ENCODE measurements at regions not wholly inside any gene's neighbourhood (a gene's known extent, or its start where the extent isn't known, plus 50 kb on each side); places are given as distances from the start of the nearest gene placed in this dataset.

DNA sequence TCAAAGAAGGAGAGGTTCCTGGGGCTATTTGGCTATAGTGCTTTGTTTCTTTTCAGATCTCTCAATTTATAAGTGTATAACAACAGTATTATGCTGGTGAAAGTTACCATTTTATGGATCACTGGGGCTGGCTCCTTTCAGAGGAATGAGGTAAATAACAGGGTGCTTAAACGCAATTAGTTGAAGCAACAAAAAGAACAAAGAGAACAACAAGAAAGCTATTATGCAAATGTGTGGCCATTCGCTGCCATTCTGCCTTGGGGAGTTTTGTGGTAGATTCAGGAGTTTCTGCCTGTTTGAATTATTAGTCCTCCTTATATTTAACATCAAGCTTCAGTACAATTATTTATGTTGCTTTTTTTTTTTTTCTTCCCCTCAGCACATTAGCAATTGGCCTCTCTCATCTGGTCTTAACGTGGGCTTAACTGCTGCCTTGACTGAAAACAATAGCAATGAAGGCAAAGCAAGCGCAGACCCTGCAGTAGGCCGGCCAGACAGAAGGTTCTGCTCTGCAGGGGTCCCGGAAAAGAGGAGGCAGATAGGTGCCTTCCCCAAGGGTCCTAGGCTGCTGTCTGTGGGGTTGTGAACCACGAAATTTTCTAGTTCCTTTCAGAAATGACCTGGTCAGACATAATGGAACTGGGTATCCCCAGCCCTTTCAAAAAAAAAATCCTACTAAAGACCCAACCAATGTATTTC is 339.9 kb upstream of the PODXL start:
- no peak for DNase-seq

DNA sequence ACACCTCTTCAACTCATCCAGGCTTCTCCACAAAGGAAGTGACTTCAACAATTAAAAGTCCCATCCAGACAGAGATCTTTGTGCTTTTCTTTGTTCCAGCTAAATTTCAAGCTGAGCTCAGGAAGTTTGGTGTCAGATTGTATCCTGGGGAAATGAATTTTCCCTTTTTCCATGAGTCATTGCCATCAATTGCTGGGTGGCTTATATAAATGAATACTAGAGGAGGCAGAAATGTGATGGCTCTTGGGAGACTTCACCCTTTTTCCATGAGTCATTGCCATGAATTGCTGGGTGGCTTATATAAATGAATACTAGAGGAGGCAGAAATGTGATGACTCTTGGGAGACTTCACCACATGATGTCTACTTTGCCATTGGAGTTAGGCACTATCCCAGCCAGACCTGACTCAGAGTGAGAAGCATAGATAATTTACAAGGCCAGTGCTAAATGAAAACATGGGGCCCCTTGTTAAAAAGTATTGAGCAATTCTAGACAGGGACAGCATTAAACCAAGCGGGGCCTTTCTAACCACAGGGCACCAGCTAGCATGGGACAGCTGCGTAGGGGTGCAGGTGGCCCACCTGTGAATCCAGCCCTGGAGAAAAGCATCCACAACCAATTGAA is 339.2 kb upstream of the PODXL start:
- no peak for DNase-seq

DNA sequence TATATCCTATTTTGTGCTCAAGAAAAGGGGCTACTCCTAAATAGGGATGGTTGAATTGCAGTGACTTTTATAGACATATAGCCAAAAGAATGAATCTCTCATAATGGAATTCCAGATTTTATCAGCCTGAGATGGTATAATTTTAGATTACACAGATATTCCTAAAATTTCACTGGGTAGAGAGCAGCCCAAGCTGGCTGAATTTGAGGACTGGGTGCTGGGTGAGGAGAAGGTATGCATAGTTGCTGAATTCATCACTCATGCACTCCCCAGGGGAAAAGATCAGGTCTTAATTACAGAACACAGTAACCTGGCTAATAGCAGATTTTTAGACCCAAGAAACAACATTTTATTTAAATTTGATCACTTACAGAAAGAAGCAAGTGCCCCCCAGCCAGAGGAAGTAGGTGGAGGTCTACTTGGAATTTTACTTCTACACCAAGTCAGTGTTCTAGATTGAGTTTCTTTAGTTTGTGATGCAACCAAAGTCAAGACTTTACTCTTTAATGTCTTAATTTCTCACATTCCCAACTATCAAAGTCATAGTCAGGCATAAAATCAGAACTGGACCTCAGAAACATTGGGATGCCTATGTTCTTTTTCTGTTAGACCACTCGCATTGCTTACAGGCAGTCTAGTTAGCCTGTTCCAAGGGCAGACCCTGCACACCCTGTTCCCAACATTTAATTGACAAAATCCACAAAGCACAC is 337.4 kb upstream of the PODXL start:
- DNase-seq = no peak

DNA sequence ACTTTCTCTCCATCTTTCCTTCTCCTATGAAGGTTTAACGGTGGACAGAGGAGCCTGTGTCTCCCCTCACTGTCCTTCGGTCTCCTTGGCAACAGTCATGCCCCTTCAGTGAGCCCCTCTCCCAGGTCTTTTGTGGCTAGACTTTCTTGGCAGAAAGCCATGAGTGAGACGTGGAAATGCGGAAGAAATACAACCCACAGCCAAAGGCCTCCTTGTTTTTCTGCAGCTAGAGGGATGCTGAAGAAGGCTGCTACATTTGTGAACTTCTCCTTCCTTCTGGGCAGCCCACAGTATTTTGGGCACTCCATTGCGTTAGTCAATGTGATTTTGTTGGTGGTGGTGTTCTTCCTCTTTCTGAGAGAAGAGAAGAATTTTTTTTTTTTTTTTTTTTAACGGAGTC is 333.7 kb upstream of the PODXL start:
- no peak for DNase-seq

DNA sequence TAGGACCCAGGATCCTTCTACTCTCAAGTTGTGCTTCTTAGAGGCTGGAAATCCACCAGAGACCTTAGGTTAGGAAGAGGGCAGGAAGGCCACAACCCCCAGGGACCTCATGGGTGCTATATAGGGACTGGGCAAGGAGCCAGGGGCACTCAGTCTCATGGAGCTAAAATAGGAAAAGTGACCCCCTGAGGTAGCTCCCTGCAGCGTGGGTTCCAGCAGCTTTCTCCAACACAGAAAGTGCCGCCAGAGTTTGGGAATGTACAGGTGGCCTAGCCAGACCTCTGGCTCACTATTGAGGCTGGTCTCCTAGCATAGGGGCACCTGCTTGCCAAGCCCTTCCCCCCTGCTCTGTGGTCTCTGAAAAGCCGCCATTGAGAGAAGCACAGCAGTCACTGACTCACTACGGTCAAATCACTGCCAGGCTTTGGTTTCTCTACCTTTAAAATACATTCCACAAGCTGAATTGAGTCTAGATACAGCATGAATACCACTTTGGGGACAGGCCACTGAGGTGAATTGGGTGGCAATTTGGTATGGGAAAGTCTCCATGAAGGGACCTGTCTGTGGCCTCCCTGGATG is 333.2 kb upstream of the PODXL start:
- no peak for DNase-seq

DNA sequence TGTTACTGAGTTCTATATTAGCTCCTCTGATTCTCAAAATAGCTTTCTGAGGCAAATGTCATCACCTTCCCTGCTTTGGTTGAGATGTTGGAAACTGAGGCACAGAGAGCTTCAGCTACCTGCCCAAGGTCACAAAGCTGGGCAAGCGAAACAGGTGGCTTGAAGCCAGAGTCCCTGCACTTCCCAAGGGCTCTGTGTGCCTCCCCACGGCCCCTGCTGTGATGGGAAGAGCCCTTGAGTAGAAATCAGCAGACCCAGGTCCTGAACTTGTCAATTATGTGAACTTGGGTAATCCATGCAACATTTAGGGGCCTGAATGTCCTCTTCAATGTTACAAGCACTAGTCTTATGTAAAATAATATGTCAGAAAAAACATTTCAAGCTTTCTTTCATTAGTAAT is 327.3 kb upstream of the PODXL start:
- DNase-seq = no peak

DNA sequence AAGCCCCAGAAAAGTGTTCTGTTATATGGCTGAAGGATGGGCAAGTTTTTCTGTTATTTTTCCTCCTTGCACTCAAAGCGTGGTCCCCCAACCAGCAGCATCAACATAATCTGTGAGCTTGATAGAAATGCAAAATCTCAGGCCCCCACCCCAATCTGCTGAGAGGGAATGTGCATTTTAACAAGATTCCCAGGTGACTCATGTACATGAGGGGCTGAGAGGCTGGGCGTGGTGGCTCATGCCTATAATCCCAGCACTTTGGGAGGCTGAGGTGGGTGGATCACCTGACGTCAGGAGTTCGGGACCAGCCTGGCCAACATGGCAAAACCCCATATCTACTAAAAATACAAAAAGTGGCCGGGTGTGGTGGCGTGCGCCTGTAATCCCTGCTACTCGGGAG is 326.8 kb upstream of the PODXL start:
- DNase-seq = no peak

DNA sequence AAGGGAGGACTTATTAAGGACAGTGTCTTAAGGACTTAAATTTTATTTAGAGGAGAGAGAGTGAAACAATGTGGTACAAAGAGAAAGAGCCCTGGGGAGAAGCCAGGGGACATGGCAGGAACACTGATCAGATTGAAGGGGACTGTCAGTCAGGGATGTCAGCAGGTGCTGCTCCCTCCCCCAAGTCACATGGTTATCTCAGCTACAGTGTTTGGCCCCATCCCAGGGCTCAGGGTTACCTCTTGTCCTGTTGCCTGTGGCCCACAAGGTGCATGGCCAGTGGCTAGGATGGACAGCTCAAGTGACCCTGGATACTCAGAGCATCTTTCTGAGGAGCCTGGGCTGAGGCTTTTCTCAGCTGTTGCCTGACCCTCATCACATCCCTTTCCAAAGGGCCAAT is 325.9 kb upstream of the PODXL start:
- no peak for DNase-seq

DNA sequence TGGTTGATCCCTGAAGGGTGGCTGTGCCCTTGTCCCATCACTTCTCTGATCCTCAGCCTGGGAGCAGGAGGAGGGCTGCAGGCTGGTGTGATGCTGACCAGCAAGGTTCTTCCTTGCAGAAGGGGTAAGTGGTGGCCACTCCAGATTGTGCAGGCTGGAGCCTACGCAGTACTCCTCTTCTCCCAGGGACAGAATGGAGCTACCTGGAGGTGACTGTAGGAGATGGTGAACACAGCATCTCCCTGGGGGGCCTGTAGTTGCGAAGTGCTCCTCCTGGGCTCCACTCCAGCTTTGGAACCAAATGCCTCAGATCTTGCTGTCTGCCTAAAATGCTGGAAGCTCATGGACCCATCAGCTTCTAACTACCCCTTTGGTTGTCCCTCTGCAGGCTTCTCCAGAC is 323.6 kb upstream of the PODXL start:
- DNase-seq = no peak

DNA sequence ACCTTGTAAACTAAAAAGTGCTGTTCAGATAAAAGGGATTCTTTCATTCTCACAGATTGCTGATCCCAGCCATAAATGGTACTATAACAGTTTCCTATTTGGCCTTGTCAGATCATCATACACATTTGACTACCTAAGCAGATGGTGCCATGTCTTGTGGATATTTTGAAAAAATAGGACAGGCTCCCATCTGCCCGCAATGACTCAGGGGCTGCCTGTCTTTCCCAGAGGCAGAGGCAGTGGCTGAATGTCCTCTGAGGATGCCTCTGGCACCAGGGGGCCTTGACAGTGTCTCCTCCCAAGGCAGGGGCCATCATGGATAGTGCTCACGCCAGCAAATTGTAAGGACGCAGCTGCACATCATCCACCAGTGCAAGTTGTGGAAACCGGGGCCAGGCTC is 323.0 kb upstream of the PODXL start:
- DNase-seq = no peak

DNA sequence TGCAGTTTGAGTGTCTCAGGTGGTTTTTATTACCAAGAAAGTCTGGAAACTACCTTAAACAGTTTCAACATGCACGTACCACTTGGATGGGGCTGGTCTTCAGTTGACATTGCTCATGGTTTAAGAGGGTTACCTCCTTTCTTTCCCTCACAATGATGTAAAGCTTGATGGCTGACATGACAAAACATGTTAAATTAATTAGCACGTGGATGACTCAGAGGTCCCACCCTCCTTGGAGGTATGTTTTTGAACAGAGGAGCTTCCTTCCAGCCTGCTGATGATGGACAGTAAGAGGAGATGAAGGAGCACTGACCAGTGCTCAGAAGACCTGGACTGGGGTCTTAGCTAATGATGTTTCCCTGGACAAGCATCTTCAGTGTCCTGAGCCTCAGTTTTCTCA is 322.3 kb upstream of the PODXL start:
- DNase-seq = no peak

DNA sequence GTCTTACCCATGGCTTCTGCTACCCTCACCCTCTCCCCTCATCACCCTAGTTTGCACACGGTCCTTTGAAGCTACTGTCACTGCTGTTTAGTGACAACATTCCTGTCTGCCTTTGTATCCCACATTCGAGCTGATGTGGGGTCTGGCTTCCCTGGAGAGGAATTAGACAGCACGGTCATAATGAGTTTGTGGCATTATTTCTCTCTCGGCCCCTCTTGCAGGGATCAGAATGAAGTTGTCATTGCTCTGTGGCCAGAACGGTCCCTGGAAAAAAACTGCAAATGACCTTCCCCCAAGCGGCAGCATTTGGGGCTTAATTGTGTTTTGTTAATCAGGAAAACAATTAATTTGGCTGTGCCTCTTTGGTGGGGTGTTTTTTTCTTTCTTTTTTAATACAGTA is 317.2 kb upstream of the PODXL start:
- DNase-seq = no peak

DNA sequence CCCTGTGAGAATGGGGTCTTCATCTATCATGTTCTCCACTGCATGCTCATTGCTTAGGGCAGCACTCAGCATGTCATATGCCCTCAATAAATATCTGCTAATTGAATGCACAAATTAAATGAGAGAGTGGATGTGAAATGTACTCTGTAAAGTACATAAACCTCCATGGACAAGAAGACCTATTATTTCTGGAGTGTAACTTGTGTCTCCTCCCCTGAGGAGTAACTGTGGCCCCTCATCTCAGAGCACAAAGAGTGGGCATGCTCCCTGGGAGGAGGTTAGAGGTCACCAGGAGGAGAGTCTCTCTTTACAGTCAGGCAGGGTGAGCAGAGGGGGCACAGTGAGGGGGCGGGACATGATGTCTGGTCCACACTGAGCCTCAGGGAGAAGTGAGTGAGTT is 313.6 kb upstream of the PODXL start:
- no peak for DNase-seq

DNA sequence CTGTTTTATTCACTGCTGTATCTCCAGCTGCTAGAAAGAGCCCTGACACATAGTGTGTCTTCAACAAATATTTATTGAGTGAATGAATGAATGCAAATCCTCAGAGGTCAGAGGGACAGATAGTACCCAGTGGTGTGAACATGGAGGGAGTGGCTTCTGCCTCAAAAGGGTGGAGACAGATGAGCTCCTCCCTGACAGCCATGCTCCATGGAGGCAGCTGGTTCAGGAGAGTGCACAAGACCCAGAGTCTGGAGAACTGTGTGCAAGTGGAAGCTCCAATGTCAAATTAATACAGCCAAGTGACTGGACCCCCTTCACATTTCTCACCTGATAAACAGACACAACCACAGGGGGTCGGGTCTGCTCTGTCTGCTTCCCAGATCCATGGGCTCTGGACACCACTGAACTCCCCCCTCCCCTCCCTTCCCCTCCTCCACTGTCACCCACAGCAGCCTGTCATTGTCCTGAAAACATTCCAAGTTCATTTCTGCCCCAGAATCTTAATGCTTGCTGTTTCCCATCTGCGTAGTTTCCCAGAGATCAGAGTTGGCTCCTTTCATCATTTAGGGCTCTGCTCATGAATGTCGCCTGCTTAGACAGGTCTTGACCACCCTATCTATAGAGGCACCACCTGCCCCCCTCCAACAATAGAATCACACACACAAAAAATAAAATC is 312.9 kb upstream of the PODXL start:
- no peak for DNase-seq

DNA sequence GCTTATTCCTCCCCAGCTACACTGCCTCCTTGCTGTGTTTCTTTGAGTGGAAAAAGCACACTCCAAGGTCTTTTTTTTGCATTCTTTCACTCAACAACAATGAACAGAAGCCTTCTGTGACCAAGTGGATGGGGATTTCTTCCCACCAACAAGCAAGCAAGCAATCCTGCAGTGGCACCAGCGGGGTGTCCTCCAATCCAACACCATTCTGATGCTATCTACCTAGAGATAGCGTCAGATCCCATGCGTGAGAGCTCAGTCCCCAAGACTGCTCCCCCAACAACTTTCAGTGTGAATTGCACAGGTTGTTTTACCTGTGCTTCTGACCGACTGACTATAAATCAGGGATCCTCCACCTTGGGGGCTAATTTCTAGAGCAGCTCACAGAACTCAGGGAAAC is 311.0 kb upstream of the PODXL start:
- no peak for DNase-seq

DNA sequence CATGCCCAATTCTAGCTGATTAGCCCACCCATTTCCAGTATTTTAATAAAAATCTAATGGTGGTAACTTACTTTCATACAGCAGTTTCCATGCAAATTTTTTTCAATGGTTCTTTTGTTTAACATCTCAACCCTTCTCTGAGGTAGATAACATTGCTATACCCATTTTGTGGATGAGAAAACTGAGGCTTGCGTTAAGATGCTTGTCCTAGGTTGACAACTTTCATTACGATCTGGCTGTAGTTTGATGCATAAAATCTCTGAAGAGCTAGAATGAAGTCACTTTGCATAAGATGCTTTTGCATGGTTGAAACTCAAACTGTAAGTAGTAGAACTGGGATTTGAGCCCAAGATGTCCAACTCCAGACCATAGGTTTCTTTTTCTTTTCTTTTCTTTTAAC is 309.5 kb upstream of the PODXL start:
- DNase-seq = no peak

DNA sequence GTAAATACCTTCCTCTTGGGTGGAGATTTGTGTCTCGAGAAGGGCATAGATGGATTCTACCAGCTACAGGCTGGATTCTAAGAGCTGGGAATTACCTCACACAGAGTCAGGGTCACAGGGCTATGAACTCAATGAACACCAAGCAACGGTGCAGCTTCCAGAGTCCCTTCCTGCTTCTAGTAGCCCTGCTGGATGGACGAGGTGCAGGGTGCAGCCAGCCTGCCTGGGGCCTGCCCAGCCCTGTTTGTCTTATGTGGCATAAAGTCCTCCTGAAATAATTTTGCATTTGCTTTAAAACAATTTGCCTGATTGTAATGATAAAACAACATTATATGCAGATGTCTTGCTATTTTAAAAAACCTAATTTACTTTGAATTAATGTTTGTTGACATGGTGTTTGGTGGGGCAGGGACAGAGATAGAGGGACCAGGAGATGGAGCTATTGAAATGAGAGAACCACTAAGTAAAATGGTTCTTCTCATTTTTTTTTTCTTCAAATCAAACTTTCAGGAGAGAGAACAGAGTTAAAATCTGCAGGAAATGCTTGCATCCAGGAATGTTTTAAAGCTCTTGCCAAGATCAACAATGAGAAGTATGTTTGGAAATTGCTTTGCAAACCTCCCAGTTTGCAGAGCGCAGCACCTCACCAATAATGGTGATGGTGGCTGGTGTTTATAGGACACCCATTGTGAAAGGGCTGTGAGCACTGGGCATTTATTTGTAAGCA is 305.4 kb upstream of the PODXL start:
- no peak for DNase-seq

DNA sequence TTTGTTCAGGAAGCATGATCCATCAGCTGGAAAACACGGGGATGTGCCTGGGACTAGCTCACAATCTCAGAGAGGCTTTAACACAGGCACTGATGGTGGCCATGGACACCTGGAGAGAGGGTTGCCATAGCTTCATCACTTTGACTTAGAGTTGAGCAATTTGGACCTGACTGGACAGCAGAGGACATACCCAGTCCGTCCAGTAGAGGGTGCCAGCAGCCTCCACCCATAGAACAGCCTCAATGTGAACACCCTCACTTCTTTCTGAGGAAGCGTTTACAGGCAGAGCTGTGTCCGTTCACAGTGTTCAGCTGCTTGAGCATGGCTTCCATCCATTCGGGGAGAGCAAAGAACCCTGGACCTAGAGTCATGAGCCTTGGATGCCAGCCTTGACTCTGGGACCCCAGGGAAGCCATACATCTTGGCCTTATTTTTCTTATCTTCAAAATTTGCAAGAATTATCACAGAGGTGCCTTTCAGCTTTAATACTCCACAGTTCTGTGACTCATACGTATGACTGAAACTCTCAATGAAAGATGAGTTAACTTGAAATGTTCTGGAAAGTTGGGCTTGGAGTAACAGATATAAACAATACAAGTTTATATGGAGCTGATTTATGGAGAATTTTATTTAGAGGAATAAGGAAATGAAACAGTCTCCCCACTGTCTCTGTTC is 302.9 kb upstream of the PODXL start:
- DNase-seq = peak; percentile 35

DNA sequence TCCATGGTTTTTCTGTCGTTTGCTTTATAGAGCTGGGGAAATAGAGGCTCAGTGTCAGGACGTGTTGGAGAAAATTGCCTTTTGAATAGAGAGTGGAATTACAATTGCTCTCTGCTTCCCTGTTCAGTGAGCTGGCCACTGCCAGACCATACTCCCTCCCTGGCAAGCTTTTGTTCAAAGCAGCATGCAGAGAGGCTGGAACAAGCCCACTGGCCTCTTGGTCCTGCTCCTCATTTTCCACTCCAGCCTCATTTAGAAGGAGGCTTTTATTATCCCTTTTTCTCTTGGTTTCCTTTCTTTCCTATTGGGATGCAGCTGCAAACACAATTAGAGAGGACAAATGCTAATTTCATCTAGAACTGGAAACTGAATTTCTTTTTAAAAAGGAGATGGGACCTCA is 302.2 kb upstream of the PODXL start:
- no peak for DNase-seq

DNA sequence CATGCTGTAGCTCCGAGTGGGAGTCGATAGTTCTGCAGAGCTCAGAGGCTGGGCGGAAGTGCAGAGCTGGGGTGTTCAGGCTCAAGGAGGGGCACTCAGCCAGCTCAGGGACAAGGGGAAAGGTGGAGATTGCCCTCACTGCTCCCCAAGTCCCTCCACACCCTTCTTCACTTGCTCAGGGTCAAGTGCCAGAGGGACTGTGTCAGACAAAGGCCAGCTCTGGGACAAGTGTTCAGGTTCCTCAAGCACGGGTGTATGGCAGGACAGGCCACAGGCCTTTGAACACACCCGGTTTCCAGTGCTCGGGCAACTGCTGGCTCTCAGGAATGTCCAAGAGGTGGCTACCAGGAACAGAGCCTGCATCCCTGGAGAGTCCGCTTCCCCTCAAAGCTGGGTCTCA is 293.0 kb upstream of the PODXL start:
- no peak for DNase-seq

DNA sequence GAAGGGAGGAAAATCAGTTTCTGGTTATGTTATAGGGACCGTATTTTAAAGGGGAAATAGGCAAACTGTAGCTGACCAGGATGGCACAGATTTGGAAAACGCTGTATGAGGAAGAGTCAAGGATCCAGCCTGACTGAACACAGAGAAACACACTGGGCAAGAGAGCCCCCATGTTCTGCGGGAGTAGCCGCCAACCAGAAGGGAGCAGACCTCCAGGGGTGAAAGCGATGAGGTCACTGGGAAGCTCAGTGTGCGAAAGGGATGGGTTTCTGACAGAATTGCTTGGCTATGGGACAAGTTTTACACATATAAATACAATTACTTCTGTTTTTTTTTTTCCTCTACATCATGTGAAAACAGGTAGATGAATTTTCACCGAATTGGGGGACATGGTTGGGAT is 291.6 kb upstream of the PODXL start:
- no peak for DNase-seq

DNA sequence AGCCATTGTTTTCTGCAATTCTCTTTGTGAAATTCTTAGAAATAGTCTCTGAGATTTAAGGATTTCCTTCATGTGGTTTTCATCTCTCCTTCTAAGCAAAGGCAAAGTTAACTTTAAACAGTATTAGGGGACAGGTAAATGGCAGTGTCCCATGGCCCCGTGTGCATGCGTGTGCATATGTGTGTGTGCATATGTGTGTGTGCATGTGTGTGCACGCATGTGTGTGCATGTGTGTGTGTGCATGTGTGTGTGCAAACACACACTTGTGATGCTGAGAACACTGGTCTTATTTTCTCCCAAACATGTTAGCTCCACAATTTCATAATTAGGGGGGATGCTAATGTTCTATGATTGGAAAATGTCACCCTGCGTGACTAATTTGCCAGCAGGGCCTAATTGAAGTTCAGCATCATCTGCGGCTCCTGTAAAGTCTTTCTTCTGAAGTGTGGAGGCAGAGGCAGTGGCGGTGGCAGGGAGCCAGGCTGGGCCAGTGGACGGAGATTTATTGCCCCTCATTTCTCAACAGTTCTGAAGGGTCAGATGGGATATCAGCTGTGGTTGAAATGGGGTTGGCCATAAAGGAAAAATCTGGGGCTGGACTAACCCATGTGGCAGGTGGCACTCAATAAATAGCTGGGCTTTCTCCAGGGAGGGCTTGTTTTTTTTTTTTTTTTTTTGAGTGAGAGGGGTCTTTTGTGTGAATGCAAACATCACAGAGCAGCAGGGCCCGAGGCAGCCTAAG is 289.3 kb upstream of the PODXL start:
- DNase-seq = no peak

All from NCI-H510A treated with DMSO at 0.1 percent for 48 hours (cell line).